GM21360 (cell line): ENCODE measurements at regions not wholly inside any gene's neighbourhood (a gene's known extent, or its start where the extent isn't known, plus 50 kb on each side); places are given as distances from the start of the nearest gene placed in this dataset.

Experiments
- ATAC-seq: cut with Tn5 transposase; IDR thresholded peaks from one replicate; pipeline ENCODE4 v1.9.1; 2021; ENCODE audit warnings: mild to moderate bottlenecking, moderate library complexity; ENCODE audit not compliant: unreplicated experiment

DNA sequence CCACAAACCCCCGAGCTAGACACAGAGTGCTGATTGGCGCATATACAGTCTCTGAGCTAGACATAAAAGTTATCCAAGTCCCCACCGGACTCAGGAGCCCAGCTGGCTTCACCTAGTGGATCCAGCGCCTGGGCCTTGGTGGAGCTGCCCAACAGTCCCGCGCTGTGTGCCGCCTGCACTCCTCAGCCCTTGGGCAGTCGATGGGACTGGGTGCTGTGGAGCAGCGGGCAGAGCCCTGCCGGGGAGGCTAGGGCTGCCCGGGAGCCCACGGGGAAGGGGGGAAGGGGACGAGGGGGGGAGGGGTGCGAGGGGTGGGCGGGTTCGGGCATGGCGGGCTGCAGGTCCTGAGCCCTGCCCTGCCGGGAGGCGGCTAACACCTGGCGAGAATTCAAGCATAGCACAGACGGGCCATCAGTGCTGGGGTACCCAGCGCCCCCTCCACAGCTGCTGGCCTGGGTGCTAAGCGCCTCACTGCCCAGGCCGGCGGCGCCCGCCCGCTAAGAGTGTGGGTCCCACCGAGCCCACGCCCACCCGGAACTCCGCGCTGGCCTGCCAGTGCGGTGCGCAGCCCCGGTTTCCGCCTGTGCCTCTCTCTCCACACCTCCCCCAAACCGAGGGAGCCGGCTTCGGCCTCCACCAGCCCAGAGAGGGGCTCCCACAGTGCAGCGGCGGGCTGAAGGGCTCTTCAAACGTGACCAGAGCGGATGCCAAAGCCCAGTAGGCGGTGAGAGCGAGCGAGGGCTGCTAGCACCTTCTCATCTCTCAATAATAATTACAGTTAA lies 391.2 kb upstream of the NUDT12 start:
- no peak for ATAC-seq

DNA sequence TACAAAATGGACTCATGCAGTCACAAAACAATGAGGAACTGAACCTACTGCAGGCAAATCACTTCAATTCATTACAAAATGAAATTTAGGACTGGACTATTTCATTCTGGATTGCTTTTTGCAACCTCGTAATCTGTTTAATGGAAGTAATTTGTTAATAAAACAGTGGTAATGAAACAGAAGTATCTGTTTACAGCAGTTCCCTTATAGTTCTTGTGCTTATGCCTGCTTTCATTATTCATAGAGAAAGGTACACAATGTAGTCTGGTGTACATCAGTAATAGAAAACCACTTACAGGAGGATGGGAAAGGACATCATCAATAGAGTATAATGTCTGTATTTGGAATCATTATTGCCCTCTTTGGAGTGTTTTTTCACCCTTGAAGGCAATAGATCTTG lies 389.2 kb upstream of the NUDT12 start:
- ATAC-seq, result no peak

DNA sequence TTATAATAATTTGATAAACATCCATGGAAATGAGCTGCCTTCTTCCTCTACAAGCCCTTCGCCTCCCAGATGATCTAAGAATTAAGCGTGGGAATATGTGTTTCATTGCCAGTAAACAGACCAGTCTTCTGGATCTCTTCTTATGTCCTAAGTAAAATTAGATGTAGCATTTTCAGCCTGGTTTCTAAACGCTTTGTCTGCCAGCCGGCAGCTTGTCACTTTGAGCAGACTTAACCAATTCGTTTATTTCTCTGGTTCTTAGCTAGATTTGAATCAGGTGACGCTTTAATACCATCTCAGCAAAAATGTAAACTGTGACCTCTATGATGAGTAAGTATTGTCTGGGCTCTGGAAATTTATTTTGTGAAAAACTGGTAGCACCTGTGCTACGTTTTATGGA lies 380.6 kb upstream of the NUDT12 start:
- ATAC-seq, result no peak

DNA sequence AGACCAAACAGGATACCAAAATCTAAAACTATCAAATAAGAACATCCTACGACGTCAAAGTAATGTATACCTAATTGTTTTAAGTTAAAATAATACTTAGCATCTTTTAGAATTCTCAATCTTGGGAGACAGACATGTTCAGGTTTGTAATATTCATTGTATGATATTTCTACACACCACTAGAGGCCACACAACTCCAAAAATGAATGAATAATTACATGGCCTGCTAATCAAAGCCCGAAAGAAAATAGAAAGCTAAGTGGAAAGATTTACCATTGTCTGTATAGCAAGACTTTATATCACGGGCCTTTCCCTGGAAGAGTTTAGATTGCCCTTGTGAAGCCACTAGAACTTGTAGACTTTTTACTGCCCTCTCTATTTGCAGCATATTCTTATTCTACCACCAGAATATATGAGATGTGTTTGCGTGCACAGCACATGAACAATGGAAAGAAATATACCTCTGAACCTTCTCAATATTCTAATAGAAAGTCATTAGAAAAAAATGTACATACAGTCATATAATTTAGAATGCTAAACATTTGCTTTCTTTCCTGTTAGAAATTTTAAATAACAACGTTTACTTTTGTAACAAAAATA lies 380.1 kb upstream of the NUDT12 start:
- no peak for ATAC-seq

DNA sequence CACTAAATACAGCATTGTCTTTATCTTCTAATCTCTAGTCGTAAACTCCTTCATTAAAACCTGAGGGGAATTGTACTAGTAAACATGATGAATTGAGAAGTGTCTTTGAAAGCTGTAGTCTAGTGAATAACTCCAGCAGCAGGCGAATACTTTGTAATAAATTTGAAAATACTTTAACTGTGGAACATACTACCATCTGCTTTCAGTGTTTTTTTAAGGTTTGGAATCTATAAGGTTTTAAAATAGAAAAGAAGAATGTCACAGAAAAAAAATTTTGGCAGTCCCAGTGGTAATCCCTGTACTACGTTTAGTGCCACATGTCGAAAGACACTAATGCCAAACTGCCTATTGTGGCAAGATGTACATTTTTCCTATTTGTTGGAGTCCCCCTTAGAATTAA lies 379.0 kb upstream of the NUDT12 start:
- no peak for ATAC-seq

DNA sequence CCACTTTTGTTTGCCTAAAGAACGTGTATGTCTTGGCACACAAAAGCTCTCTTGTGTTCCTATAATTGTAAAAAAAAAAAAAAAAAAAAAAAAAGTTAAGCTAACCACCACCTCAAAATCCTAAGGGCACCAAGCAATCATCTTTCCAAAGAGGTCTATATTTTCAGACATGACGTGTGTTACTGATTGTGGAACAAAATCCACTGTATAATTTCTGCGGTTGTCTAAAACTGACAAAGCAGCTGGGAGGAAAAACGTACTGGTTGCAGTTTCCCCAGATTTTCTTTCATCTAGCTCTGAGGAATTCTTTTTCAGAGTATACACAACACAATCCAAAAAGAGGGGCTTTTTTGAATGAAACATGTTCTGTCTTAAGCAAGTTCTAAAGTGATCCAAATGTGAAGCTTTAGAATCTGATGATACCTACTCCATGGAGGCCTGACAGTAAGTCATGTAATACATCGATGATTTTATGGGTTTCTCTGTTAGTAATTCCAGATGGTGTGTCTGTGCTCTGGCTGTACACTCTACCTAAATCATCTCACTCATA lies 375.6 kb upstream of the NUDT12 start:
- no peak for ATAC-seq

DNA sequence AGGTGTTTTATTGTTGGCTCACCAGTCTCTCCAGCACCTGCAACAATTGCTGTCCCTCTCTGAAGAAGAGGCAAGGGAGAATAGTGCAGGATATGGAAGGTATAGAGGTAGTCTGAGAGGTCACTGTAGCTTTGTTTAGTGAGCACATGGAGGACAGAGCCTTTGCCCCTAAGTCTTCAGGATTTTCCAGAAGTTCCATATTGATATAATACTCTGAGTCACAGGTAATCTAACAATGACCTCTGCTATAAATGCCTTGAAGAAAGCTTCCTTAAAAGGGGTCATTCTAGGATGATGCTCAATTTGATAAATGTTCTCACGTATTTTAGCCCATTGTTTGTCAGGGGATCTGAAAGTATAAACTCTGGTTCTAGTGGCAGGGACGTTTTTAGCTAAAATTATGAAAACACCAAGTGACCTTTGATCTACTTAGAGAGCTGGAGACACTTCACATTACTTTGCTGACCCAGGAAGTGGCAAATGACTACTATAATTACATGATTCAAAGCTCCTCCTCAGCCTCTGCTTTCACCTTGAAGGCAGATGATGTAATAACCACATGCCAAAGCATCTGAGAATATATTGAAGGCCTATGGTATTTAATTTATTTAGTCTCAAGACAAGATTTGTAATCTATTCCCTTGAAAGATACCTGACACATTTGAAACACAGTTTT lies 366.9 kb upstream of the NUDT12 start:
- ATAC-seq, result no peak

DNA sequence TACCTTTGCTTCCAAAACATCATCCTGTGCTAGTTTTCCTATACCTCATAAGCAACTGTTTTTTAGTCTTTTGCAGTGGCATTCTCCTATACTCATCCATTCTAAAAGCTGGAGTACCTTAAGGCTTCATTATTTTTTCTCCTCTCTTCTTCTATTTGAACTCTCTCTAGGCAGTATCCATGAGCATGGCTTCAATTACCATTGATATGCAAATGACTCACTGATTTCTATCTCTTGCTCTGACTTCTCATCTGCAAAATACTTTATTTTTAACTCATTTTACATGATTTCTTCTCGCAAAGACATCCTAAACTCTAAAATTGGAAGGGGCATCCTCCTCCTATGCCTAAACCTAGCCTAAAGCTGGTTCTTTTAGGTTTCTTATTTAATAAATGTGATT lies 365.1 kb upstream of the NUDT12 start:
- ATAC-seq, result no peak

DNA sequence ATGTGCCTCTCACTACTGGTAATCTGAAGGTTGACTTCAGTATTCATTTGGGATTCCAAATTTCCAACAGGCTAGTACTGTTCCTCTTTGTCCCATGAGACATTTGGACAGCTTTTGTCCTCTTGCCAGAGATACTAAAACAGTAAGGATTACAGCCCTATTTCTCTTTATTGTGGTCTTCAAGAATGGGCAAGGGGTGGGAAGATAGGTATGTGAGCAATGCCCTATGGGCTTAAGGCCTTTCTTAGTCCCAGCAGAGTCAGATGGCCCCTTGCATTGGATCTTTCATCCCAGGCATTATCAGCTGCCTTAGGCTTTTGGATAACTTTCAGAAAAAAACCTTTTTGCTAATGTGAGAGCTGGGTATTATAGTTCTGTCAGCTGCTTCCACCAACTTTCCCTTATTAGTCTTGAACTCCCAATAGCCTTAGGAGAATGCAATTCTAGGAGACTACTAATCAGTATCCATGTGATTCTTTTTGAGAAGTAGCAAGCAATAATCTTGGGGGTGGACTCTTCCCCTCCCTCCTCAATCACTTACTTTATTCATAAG lies 361.1 kb upstream of the NUDT12 start:
- ATAC-seq, result no peak

DNA sequence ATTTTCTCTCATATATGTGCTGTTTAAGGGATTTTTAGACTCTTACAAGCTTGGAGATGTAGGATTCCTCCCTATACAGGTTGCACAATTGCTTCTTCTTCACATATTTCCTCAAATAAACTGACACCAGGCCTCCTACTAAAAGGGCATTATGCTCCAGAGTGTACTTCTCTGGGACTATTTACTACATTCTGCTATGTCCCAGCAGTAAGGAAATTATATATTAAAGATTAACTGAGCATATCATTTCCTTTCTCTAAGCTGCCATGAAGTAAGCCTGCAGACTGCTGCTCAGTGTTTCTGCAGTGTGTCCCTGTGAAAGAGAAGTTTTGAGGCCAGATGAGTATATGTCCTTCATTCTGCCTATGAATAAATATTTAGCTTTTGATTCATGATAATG lies 356.9 kb upstream of the NUDT12 start:
- ATAC-seq, result no peak

DNA sequence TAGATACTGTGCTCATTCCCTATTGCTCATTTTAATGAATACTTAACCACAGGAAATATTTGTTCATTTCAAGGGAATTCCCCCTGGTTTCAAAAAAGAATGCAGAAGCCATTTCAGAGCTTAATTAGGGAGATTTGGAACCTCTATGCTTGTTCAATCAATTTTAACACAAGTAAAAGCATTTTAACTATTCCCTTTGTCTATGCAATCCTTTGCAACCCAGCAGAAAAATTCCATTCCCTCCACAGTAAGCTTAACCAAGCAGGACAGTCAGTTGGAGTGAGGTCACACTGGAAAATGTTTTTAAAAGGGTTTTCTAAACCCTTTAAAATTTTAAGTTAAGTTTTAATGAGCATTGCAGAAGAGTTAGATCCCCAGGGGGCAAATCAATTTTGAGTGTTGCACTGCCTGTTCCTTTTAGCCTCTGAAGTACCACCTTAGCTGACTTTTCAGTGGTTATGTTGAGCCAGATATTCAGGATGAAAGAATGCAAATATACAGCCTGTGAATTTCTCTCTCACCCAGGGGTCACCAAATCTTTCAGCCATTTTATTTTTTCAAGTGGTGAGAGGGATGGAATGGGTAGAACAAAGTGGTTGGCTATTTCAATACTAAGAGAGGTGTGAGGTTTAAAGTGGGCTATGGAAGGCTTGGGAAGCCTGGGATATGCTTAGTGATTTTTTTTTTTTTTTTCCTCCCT lies 356.2 kb upstream of the NUDT12 start:
- ATAC-seq, result no peak

DNA sequence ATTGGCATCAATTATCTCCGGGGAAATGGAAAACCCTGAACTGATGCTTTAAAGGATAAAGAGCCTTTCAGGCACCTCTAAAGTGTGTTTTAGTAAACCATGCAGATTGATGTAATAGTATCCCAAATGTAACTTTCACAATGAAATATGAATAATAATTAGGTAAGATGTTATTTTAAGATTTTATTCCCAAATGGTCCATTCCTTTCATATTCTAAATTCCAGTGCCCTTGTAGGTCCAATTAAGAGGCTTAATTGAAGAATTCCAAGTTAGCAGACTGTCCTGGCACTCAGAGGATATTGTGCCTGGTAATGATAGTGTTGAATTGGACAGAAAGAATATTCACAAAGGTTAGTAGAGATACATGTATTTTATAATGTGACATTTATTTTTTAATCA lies 352.5 kb upstream of the NUDT12 start:
- no peak for ATAC-seq

DNA sequence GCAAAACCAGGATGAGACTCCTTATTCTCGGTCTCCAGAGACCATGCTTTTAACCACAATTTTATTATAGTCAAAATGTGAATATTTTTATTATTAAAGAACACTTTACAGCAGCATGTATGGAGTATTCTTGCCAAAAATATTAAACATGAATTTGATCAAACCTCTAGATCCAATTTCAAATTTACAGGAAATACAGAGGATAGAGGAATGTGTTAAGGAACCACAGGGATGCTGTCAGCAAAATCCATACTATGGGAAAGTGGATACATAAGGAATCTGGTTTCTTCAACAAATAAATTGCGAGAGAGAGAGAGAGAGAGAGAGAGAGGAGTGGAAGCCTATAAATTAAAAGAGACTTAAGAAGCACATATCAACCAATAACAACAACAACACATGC lies 348.2 kb upstream of the NUDT12 start:
- no peak for ATAC-seq

DNA sequence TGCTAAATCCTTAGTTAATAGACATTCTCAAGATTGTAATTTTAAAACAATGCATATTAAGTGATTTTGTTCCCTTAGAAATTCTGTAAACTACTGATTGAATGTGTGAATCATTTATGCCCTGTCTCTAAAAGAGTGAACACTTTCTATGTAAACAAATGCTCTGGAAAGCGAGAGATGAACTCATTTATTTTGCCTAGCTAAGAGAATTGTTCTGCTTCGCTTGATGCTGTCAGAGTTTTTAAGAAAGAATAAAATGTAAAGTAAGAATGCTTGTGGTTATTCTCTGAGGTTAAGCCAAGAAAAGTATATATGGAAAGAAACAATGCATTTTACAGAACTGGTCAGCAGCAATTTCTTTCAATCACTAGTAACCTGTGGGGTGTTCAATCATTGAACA lies 347.4 kb upstream of the NUDT12 start:
- no peak for ATAC-seq

DNA sequence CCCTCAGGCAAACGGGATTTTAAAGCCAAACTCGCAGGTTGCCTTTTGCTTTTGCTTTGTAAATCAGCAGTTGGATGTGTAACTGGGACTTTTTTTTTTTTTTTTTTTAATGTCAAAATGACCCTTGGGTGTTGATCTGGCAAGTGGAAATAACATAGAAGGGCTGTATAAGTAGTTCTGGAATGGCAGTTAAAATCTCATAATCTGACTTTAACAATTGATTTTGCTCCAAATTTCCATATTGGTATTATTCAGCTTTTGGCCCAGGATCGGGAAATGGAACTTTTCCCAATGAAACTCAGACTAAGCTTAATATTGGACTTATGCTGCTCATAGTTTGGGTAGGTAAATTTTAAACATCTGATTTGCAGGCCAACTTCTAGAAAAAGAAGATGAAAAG lies 346.8 kb upstream of the NUDT12 start:
- no peak for ATAC-seq

DNA sequence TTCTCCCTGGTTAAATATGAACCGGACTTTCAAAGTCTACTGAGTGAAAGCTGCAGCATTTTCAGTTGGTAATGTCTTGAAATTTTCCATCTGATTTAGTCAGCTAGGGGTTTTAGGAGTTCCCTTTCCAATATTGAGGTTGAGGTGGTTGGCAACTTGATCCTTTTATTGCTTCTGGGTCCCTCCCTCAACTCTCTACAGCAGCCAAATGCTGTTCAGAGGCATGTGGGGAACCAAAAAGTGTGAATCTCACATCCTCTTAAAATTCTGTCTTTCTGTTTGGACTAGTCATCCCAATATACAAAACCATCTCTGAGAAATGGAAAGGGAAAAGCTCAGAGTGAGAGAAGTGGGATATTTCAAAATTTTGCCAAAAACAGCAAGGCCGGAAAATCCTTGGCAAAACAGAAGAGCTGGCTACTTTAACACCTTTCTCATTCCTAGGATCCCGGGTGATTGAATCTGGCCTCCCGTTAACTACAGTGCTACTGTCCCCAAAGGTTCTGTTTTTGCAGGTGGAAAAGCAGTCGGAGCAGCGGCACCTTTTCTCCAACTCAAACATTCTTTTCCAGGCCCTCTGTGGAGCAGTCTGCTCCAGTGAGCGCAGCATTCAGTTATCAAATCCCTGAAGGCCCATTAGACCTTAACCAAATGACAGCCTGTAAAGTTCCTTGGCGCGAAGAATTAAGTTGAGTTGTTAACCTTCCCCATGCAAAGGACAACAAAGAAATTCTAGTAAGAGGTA lies 345.9 kb upstream of the NUDT12 start:
- no peak for ATAC-seq

DNA sequence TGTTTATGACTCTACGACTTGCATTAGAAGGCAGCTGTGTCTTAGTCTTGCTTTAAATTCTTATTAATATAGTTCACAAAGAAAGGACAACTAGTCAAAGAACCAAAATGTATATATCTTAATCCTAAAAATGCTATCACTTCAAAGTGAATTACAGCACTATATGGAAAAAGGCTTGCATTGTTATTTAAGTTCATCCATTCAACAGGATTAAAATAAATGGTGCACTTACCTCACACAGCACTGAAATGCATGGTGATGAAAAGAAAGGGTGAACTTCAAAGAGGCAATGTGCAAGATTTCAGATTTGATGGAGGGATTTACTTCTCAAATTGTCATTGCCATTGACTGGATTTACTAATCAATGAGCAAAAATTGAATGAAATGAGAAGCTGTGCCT lies 344.4 kb upstream of the NUDT12 start:
- ATAC-seq, result no peak

DNA sequence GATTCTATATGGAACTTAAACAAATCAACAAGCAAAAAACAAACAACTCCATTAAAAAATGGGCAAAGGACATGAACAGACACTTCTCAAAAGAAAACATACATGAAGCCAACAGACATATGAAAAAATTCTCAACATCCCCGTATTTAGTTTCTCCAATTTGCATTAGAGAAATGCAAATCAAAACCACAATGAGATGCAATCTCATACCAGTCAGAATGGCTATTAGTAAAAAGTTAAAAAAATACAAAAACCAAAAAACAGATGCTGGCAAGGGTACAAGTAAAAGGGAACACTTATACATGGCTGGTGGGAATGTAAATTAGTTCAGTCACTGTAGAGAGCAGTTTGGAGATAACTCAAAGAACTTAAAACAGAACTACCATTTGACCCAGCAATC lies 342.1 kb upstream of the NUDT12 start:
- no peak for ATAC-seq

DNA sequence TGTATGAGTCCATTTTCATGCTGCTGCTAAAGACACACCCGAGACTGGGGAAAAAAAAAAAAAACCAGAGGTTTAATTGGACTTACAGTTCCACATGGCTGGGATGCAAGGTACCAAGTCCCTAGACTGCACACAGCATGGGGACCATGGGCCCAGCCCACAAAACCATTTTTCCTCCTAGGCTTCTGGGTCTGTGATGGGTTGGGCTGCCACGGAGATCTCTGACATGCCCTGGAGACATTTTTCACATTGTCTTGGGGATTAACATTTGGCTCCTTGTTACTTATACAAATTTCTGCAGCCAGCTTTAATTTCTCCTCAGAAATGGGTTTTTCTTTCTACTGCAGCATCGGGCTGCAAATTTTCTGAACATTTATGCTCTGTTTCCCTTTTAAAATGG lies 340.3 kb upstream of the NUDT12 start:
- no peak for ATAC-seq

DNA sequence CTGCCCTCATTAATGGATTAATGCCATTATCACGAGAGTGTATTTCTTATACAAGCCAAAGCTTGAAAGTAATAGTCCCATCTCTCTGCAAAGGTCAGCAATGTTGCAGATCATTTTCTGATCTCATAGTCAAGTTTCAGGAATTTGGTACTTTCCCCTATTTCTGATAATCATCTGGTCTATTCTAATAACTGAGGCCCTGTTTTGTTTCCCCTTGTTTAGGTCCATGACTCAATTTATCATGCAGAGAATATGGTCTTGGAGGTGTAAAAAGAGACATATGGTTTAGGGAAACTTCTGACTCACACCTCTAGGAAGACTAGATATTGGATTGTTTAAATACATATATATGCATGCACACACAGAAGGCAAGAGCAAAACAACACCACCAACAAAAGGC lies 339.3 kb upstream of the NUDT12 start:
- ATAC-seq, result no peak
